WTC11 (cell line): ENCODE measurements at regions not wholly inside any gene's neighbourhood (a gene's known extent, or its start where the extent isn't known, plus 50 kb on each side); places are given as distances from the start of the nearest gene placed in this dataset.
A peak's percentile ranks its signal among the peaks of the same experiment; 100 is the strongest.

Experiments used
- ATAC-seq: fragments of 200-7000 bp; cut with Tn5 transposase; 2 replicates; pipeline ENCODE4 v1.10.0; 2021; ENCODE audit warnings: mild to moderate bottlenecking, moderate library complexity
- CTCF ChIA-PET: fragments of 300-600 bp; sonication (Branson Sonifier 250); formaldehyde crosslinking; loops from one replicate; lab custom pipeline; 2021; ENCODE audit warnings: antibody characterized with exemption; lab: Charles Lee
- POLR2A ChIA-PET: fragments of 350-600 bp; sonication (Branson Sonifier 250); formaldehyde crosslinking; loops from one replicate; lab custom pipeline; 2021; ENCODE audit warnings: antibody characterized with exemption; lab: Charles Lee
- DNase-seq: peaks from one replicate; pipeline ENCODE4 v3.0.0; 2021; ENCODE audit warnings: low spot score
- H3K27ac Mint-ChIP-seq: 2 replicates; pipeline ENCODE4 v1.8.0; 2021; ENCODE audit warnings: mixed read lengths
- H3K27me3 Mint-ChIP-seq: 2 replicates; pipeline ENCODE4 v1.8.0; 2021; ENCODE audit warnings: low read depth, mild to moderate bottlenecking, moderate library complexity, mixed read lengths
- H3K36me3 Mint-ChIP-seq: 2 replicates; pipeline ENCODE4 v1.8.0; 2021; ENCODE audit warnings: mixed read lengths
- H3K4me1 Mint-ChIP-seq: 2 replicates; pipeline ENCODE4 v1.8.0; 2022; ENCODE audit warnings: mixed read lengths
- H3K4me3 Mint-ChIP-seq: 2 replicates; pipeline ENCODE4 v1.8.0; 2021; ENCODE audit warnings: mild to moderate bottlenecking, moderate library complexity, mixed read lengths
- H3K9me3 Mint-ChIP-seq: 2 replicates; pipeline ENCODE4 v1.8.0; 2021; ENCODE audit warnings: mixed read lengths
- ATF1 ChIP-seq: sonication (generic); formaldehyde crosslinking; IDR thresholded peaks from 2 replicates; pipeline ENCODE4 v1.8.1; 2023; ENCODE audit warnings: mild to moderate bottlenecking, moderate library complexity, missing genetic modification reagents
- ELF4 ChIP-seq: sonication (generic); formaldehyde crosslinking; IDR thresholded peaks from 2 replicates; pipeline ENCODE4 v1.8.1; 2022; ENCODE audit warnings: low read depth, mild to moderate bottlenecking, moderate library complexity, missing genetic modification reagents
- KAT7 ChIP-seq: sonication (generic); formaldehyde crosslinking; IDR thresholded peaks from 2 replicates; pipeline ENCODE4 v1.8.1; 2023; ENCODE audit warnings: missing genetic modification reagents, mild to moderate bottlenecking, borderline replicate concordance
- NFATC4 ChIP-seq: fragments of 250-450 bp; sonication (Bioruptor Pico); IDR thresholded peaks from 2 replicates; pipeline ENCODE4 v1.9.0; 2021; ENCODE audit warnings: mild to moderate bottlenecking
- NR1H2 ChIP-seq: sonication (generic); formaldehyde crosslinking; IDR thresholded peaks from 2 replicates; pipeline ENCODE4 v1.9.0; 2021; ENCODE audit warnings: mild to moderate bottlenecking, moderate library complexity, missing genetic modification reagents
- ZNF232 ChIP-seq: sonication (generic); formaldehyde crosslinking; IDR thresholded peaks from 2 replicates; pipeline ENCODE4 v1.8.0; 2022; ENCODE audit warnings: mild to moderate bottlenecking, missing genetic modification reagents
- ZNF263 ChIP-seq: sonication (generic); formaldehyde crosslinking; IDR thresholded peaks from 2 replicates; pipeline ENCODE4 v1.8.1; 2022; ENCODE audit warnings: low read depth, mild to moderate bottlenecking, moderate library complexity, missing genetic modification reagents
- ZNF416 ChIP-seq: fragments of 250-450 bp; sonication (Bioruptor Pico); IDR thresholded peaks from 2 replicates; pipeline ENCODE4 v1.9.0; 2021; ENCODE audit warnings: mild to moderate bottlenecking, inconsistent platforms
- ZNF425 ChIP-seq: fragments of 250-450 bp; sonication (Bioruptor Pico); conservative IDR thresholded peaks from 2 replicates; pipeline ENCODE4 v1.9.0; 2021; ENCODE audit warnings: mild to moderate bottlenecking
- ZNF671 ChIP-seq: fragments of 250-450 bp; sonication (Bioruptor Pico); IDR thresholded peaks from 2 replicates; pipeline ENCODE4 v1.8.0; 2021; ENCODE audit warnings: mild to moderate bottlenecking
- ZSCAN18 ChIP-seq: fragments of 250-450 bp; sonication (Bioruptor Pico); IDR thresholded peaks from 2 replicates; pipeline ENCODE4 v2.1.2; 2022; ENCODE audit warnings: mild to moderate bottlenecking, moderate library complexity
- TF ChIP-seq, protein P1 (sequence below): sonication (generic); formaldehyde crosslinking; IDR thresholded peaks from 2 replicates; pipeline ENCODE4 v1.8.0; 2023; ENCODE audit warnings: missing genetic modification reagents, mild to moderate bottlenecking, borderline replicate concordance
- TF ChIP-seq, protein P2 (sequence below): sonication (generic); formaldehyde crosslinking; conservative IDR thresholded peaks from 2 replicates; pipeline ENCODE4 v1.8.1; 2022; ENCODE audit warnings: mild to moderate bottlenecking, missing genetic modification reagents
- TF ChIP-seq, protein P3 (sequence below): sonication (generic); formaldehyde crosslinking; IDR thresholded peaks from 2 replicates; pipeline ENCODE4 v1.8.0; 2023; ENCODE audit warnings: missing genetic modification reagents
- TF ChIP-seq, protein P4 (sequence below): sonication (generic); formaldehyde crosslinking; IDR thresholded peaks from 2 replicates; pipeline ENCODE4 v1.8.1; 2023; ENCODE audit warnings: mild to moderate bottlenecking, missing genetic modification reagents, moderate library complexity
- TF ChIP-seq, protein P5 (sequence below): sonication (generic); formaldehyde crosslinking; IDR thresholded peaks from 2 replicates; pipeline ENCODE4 v1.8.1; 2023; ENCODE audit warnings: mild to moderate bottlenecking, missing genetic modification reagents

- TF ChIP-seq ZNF425 (CRISPR knock-in tag) (no peak), ZNF671 (CRISPR knock-in tag) (no peak), ATF1 (CRISPR knock-in tag) (no peak), ZNF416 (CRISPR knock-in tag) (no peak), NR1H2 (no peak)
- TF ChIP-seq, protein P1, sequence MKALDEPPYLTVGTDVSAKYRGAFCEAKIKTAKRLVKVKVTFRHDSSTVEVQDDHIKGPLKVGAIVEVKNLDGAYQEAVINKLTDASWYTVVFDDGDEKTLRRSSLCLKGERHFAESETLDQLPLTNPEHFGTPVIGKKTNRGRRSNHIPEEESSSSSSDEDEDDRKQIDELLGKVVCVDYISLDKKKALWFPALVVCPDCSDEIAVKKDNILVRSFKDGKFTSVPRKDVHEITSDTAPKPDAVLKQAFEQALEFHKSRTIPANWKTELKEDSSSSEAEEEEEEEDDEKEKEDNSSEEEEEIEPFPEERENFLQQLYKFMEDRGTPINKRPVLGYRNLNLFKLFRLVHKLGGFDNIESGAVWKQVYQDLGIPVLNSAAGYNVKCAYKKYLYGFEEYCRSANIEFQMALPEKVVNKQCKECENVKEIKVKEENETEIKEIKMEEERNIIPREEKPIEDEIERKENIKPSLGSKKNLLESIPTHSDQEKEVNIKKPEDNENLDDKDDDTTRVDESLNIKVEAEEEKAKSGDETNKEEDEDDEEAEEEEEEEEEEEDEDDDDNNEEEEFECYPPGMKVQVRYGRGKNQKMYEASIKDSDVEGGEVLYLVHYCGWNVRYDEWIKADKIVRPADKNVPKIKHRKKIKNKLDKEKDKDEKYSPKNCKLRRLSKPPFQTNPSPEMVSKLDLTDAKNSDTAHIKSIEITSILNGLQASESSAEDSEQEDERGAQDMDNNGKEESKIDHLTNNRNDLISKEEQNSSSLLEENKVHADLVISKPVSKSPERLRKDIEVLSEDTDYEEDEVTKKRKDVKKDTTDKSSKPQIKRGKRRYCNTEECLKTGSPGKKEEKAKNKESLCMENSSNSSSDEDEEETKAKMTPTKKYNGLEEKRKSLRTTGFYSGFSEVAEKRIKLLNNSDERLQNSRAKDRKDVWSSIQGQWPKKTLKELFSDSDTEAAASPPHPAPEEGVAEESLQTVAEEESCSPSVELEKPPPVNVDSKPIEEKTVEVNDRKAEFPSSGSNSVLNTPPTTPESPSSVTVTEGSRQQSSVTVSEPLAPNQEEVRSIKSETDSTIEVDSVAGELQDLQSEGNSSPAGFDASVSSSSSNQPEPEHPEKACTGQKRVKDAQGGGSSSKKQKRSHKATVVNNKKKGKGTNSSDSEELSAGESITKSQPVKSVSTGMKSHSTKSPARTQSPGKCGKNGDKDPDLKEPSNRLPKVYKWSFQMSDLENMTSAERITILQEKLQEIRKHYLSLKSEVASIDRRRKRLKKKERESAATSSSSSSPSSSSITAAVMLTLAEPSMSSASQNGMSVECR (CRISPR knock-in tag): no peak
- TF ChIP-seq, protein P2, sequence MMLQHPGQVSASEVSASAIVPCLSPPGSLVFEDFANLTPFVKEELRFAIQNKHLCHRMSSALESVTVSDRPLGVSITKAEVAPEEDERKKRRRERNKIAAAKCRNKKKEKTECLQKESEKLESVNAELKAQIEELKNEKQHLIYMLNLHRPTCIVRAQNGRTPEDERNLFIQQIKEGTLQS (CRISPR knock-in tag): no peak
Measured at GRCh38 chr3:80697291-80697690, 929.5 kb upstream of the ROBO1 start (continued).

GRCh38 chr3:80696280-80696679 is 928.5 kb upstream of the ROBO1 start:
- Mint-ChIP-seq H3K27me3 (no peaks in the 10 kb centered on the region), H3K27ac (no peak overlapping the region), H3K36me3 (no peaks in the 10 kb centered on the region), H3K4me3 (no peak overlapping the region), H3K9me3 (no peaks in the 10 kb centered on the region), H3K4me1 (no peaks in the 10 kb centered on the region)
- TF ChIP-seq KAT7 (CRISPR knock-in tag): no peak
- TF ChIP-seq, protein P3, sequence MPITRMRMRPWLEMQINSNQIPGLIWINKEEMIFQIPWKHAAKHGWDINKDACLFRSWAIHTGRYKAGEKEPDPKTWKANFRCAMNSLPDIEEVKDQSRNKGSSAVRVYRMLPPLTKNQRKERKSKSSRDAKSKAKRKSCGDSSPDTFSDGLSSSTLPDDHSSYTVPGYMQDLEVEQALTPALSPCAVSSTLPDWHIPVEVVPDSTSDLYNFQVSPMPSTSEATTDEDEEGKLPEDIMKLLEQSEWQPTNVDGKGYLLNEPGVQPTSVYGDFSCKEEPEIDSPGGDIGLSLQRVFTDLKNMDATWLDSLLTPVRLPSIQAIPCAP: no peak
- no peak for TF ChIP-seq ZNF232 (CRISPR knock-in tag)
- TF ChIP-seq ZSCAN18: no peak
- TF ChIP-seq, protein P4, sequence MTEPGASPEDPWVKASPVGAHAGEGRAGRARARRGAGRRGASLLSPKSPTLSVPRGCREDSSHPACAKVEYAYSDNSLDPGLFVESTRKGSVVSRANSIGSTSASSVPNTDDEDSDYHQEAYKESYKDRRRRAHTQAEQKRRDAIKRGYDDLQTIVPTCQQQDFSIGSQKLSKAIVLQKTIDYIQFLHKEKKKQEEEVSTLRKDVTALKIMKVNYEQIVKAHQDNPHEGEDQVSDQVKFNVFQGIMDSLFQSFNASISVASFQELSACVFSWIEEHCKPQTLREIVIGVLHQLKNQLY: no peak
- TF ChIP-seq NFATC4: no peak
- TF ChIP-seq ZNF263 (CRISPR knock-in tag): no peak
- TF ChIP-seq ZNF671 (CRISPR knock-in tag): no peak
- ChIA-PET CTCF (no interaction called here), POLR2A (no interaction called here)
- DNase-seq: no peak
- peak; percentile 38; the same call in 1 of the 2 replicates for ATAC-seq

GRCh38 chr3:80688814-80689213 is 921.0 kb upstream of the ROBO1 start:
- no peaks in the 10 kb centered on the region for H3K27me3 Mint-ChIP-seq
- no peaks in the 10 kb centered on the region for H3K4me1 Mint-ChIP-seq
- H3K27ac Mint-ChIP-seq: no peak overlapping the region
- ChIA-PET POLR2A (no interaction called here), CTCF (no interaction called here)
- no peak for ATAC-seq
- H3K36me3 Mint-ChIP-seq: no peaks in the 10 kb centered on the region
- no peak for TF ChIP-seq ELF4
- TF ChIP-seq, protein P5, sequence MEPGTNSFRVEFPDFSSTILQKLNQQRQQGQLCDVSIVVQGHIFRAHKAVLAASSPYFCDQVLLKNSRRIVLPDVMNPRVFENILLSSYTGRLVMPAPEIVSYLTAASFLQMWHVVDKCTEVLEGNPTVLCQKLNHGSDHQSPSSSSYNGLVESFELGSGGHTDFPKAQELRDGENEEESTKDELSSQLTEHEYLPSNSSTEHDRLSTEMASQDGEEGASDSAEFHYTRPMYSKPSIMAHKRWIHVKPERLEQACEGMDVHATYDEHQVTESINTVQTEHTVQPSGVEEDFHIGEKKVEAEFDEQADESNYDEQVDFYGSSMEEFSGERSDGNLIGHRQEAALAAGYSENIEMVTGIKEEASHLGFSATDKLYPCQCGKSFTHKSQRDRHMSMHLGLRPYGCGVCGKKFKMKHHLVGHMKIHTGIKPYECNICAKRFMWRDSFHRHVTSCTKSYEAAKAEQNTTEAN (CRISPR knock-in tag): no peak
- TF ChIP-seq, all 79 proteins: peak for 0
- H3K9me3 Mint-ChIP-seq: no peaks in the 10 kb centered on the region
- DNase-seq: no peak
- H3K4me3 Mint-ChIP-seq: no peak overlapping the region
